Stimulated activated CD8-positive, alpha-beta memory T cell treated with anti-CD3 and anti-CD28 coated beads, Interleukin-2, amount 100 ng/mL, for 48 hours (primary cell): ENCODE measurements at regions not wholly inside any gene's neighbourhood (a gene's known extent, or its start where the extent isn't known, plus 50 kb on each side); places are given as distances from the start of the nearest gene placed in this dataset.

Experiments used
- DNase-seq, 2 donors: peaks; one replicate each; pipeline ENCODE4 v3.0.0-alpha.2; 2020; ENCODE audit warnings: low read depth in 2 of 2

- DNase-seq = no peak
Observed at GRCh38 chr15:70491201-70491621, 272.1 kb downstream of the UACA start.

- no peak for DNase-seq
Observed at GRCh38 chr15:70490838-70491155, 272.6 kb downstream of the UACA start.

- no peak for DNase-seq
Observed at GRCh38 chr15:70490148-70490837, 273.1 kb downstream of the UACA start.

- DNase-seq = no peak
Observed at GRCh38 chr15:70488941-70489848, 274.2 kb downstream of the UACA start.

GRCh38 chr15:70488002-70488605 is 275.3 kb downstream of the UACA start:
- DNase-seq = peak; percentile 52 to 66

GRCh38 chr15:70487387-70487740 is 276.0 kb downstream of the UACA start:
- DNase-seq = no peak

GRCh38 chr15:70486451-70487386 is 276.6 kb downstream of the UACA start:
- DNase-seq = peak; percentile 74 to 79

- DNase-seq = no peak
Observed at GRCh38 chr15:70486012-70486411, 277.3 kb downstream of the UACA start.

- DNase-seq = no peak
Observed at GRCh38 chr15:70484993-70485392, 278.4 kb downstream of the UACA start.

GRCh38 chr15:70483513-70483912 is 279.8 kb downstream of the UACA start:
- DNase-seq = no peak

- peak; percentile 55 to 68 for DNase-seq
Observed at GRCh38 chr15:70480196-70480856, 283.0 kb downstream of the UACA start.

- DNase-seq = no peak
Observed at GRCh38 chr15:70479785-70480184, 283.6 kb downstream of the UACA start.

- no peak for DNase-seq
Observed at GRCh38 chr15:70479056-70479455, 284.3 kb downstream of the UACA start.

- no peak for DNase-seq
Observed at GRCh38 chr15:70478251-70478990, 284.9 kb downstream of the UACA start.

GRCh38 chr15:70477750-70478250 is 285.6 kb downstream of the UACA start:
- DNase-seq = no peak

- DNase-seq = no peak
Observed at GRCh38 chr15:70476441-70476840, 286.9 kb downstream of the UACA start.

GRCh38 chr15:70475921-70476320 is 287.4 kb downstream of the UACA start:
- DNase-seq = no peak

GRCh38 chr15:70475407-70475781 is 288.0 kb downstream of the UACA start:
- no peak for DNase-seq

- no peak for DNase-seq
Observed at GRCh38 chr15:70474471-70475406, 288.6 kb downstream of the UACA start.
